Left lobe of liver (tissue), 2 donors: ENCODE measurements at regions not wholly inside any gene's neighbourhood (a gene's known extent, or its start where the extent isn't known, plus 50 kb on each side); places are given as distances from the start of the nearest gene placed in this dataset.

Experiments
- ATAC-seq: fragments of 200-7000 bp; cut with Tn5 transposase; one replicate; pipeline ENCODE4 v1.9.1; 2020; ENCODE audit warnings: mild to moderate bottlenecking, moderate library complexity
- DNase-seq: peaks from one replicate; pipeline ENCODE4 v3.0.0-alpha.2; 2020; ENCODE audit warnings: low spot score
- donor health status: DM: no; HTN: no; CAD: no; lungs with moderate emphysema.
- donor health status: DM: no; HTN: yes; CAD: no.

- ATAC-seq (no peak), DNase-seq (no peak)
These were observed 173.3 kb upstream of the GOLIM4 start for GRCh38 chr3:168269001-168269400.

- no peak for ATAC-seq
- no peak for DNase-seq
These were observed 171.5 kb upstream of the GOLIM4 start for GRCh38 chr3:168267179-168267578.

GRCh38 chr3:168266335-168266734 lies 170.6 kb upstream of the GOLIM4 start:
- no peak for DNase-seq
- no peak for ATAC-seq

GRCh38 chr3:168262887-168263286 lies 167.2 kb upstream of the GOLIM4 start:
- no peak for ATAC-seq

GRCh38 chr3:168260859-168261258 lies 165.1 kb upstream of the GOLIM4 start:
- no peak for DNase-seq
- no peak for ATAC-seq

More at GRCh38 chr3:168262887-168263286, 167.2 kb upstream of the GOLIM4 start:
- no peak for DNase-seq

- ATAC-seq (no peak), DNase-seq (no peak)
These were observed 155.6 kb upstream of the GOLIM4 start for GRCh38 chr3:168251371-168251770.

- no peak for DNase-seq
- ATAC-seq: no peak
These were observed 154.7 kb upstream of the GOLIM4 start for GRCh38 chr3:168250415-168250861.

GRCh38 chr3:168249550-168250414 lies 154.1 kb upstream of the GOLIM4 start:
- peak; percentile 96 for ATAC-seq

GRCh38 chr3:168249205-168249549 lies 153.5 kb upstream of the GOLIM4 start:
- peak; percentile 6 for ATAC-seq
- no peak for DNase-seq

More at GRCh38 chr3:168249550-168250414, 154.1 kb upstream of the GOLIM4 start:
- peak; percentile 76 for DNase-seq

GRCh38 chr3:168248383-168249204 lies 152.9 kb upstream of the GOLIM4 start:
- no peak for DNase-seq
- peak; percentile 64 for ATAC-seq

- no peak for ATAC-seq
- DNase-seq: no peak
These were observed 145.4 kb upstream of the GOLIM4 start for GRCh38 chr3:168241156-168241555.

GRCh38 chr3:168239287-168239686 lies 143.6 kb upstream of the GOLIM4 start:
- ATAC-seq (no peak), DNase-seq (no peak)

GRCh38 chr3:168233001-168233400 lies 137.3 kb upstream of the GOLIM4 start:
- ATAC-seq (no peak), DNase-seq (no peak)

GRCh38 chr3:168223085-168223484 lies 127.4 kb upstream of the GOLIM4 start:
- ATAC-seq: no peak

GRCh38 chr3:168220556-168220955 lies 124.8 kb upstream of the GOLIM4 start:
- ATAC-seq: no peak
- no peak for DNase-seq

More at GRCh38 chr3:168223085-168223484, 127.4 kb upstream of the GOLIM4 start:
- no peak for DNase-seq

- DNase-seq: no peak
- no peak for ATAC-seq
These were observed 123.8 kb upstream of the GOLIM4 start for GRCh38 chr3:168219530-168219929.

- no peak for DNase-seq
- ATAC-seq: no peak
These were observed 122.9 kb upstream of the GOLIM4 start for GRCh38 chr3:168218600-168218999.

GRCh38 chr3:168216851-168217250 lies 121.1 kb upstream of the GOLIM4 start:
- no peak for ATAC-seq
- no peak for DNase-seq

- no peak for ATAC-seq
- DNase-seq: no peak
These were observed 118.2 kb upstream of the GOLIM4 start for GRCh38 chr3:168213920-168214319.

- DNase-seq (no peak), ATAC-seq (no peak)
These were observed 117.1 kb upstream of the GOLIM4 start for GRCh38 chr3:168212664-168213285.

- DNase-seq (no peak), ATAC-seq (no peak)
These were observed 109.7 kb upstream of the GOLIM4 start for GRCh38 chr3:168205451-168205850.
